ENCODE measurements at regions not wholly inside any gene's neighbourhood (a gene's known extent, or its start where the extent isn't known, plus 50 kb on each side); places are given as distances from the start of the nearest gene placed in this dataset.

DNA sequence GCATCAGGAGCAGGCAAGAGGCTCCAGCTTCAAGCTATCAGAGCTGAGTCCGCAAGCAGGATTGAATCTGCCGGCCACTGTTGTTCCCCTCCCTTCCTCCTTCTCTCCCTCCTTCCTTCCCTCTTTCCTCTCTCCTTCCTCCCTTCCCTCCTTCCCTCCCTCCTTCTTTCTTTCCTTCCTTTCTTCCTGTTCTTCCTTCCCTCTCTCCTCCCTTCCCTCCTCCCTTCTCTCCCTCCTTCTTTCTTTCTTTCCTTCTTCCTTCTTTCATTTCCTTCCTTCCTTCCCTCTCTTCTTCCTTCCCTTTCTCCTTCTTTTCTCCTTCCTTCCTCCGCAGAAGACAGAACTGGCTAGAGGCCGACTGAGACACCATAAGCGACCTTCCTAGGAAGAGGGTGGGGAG lies 534.0 kb downstream of the NPHP4 start:
- H3K36me3 Mint-ChIP-seq (ENCODE audit: low read depth) = no peaks in the 10 kb centered on the region
- TF ChIP-seq, protein P1, sequence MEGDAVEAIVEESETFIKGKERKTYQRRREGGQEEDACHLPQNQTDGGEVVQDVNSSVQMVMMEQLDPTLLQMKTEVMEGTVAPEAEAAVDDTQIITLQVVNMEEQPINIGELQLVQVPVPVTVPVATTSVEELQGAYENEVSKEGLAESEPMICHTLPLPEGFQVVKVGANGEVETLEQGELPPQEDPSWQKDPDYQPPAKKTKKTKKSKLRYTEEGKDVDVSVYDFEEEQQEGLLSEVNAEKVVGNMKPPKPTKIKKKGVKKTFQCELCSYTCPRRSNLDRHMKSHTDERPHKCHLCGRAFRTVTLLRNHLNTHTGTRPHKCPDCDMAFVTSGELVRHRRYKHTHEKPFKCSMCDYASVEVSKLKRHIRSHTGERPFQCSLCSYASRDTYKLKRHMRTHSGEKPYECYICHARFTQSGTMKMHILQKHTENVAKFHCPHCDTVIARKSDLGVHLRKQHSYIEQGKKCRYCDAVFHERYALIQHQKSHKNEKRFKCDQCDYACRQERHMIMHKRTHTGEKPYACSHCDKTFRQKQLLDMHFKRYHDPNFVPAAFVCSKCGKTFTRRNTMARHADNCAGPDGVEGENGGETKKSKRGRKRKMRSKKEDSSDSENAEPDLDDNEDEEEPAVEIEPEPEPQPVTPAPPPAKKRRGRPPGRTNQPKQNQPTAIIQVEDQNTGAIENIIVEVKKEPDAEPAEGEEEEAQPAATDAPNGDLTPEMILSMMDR (IDR thresholded peaks at IDR 0.05; ENCODE audit: unreplicated experiment in 3 of 3) = no peak
- peaks cover 34% of the 10 kb centered on the region for H3K27me3 Mint-ChIP-seq (ENCODE audit: low read depth)

DNA sequence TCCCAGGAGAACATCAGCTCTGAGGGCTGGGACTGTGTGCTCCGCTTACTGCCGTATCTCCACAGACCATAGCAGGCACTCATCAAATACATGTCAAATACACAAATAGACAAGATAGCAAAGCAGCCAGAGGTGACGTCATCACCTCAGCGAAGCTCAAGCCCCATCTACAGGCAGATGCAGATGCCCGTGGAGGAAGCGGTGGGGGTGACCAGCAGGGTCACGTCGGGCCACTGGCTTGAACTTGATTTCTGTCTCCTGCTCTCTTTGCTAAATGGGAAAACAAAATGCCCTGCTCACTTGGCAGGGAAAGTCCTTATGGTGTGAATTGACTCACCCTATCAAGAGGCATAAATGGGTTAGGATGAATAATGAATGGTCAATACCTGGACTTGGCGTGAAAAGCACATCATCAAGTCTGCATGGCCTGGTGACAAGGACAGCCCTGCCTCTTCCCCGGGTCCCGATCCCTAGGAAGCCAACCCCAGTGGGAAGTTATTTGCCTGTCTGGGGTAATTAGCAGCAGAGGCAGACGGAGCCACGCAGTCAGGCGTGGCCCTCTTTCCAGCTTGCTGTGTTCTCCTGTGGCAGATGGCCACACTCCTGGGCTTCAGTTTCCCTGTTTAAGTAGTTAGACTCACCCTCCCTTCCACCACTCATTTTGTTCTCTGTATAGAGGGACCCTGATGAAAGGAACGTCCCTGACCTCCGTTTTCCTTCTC lies 536.0 kb downstream of the NPHP4 start:
- Mint-ChIP-seq H3K36me3 (ENCODE audit: low read depth) (no peaks in the 10 kb centered on the region), H3K27ac (no peak overlapping the region), H3K4me1 (no peaks in the 10 kb centered on the region), H3K9me3 (peaks cover 3% of the 10 kb centered on the region), H3K4me3 (no peak overlapping the region), H3K27me3 (ENCODE audit: low read depth) (peaks cover 45% of the 10 kb centered on the region)
- TF ChIP-seq, protein P1 (IDR thresholded peaks at IDR 0.05; ENCODE audit: unreplicated experiment in 3 of 3) = no peak

More for the DNA sequence above, 534.0 kb downstream of the NPHP4 start:
- Mint-ChIP-seq H3K4me1 (no peaks in the 10 kb centered on the region), H3K27ac (no peak overlapping the region), H3K9me3 (peaks cover 3% of the 10 kb centered on the region), H3K4me3 (no peak overlapping the region)

DNA sequence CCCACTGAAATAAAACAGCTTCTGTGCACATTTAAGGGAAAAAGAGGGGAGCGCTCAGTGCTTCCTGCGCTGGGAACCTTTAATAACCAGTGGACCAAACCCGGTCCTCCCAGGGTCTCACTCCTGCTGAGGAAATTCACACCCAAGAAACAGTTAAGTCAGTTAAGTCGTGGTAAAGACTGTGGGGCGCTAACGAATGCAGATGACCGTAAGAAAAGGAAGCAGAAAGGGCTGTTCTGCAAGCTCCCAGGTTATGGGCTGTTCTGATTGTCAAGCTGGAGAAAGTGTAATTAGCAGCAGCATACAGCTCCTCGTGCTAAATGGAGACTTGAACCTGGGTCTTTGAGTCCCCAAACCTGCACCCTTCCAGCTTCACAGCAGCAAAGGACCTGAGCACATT lies 536.6 kb downstream of the NPHP4 start:
- TF ChIP-seq, protein P1 (IDR thresholded peaks at IDR 0.05; ENCODE audit: unreplicated experiment in 3 of 3) = no peak
- Mint-ChIP-seq H3K27ac (no peak overlapping the region), H3K9me3 (peaks cover 2% of the 10 kb centered on the region), H3K4me1 (no peaks in the 10 kb centered on the region), H3K36me3 (ENCODE audit: low read depth) (no peaks in the 10 kb centered on the region), H3K4me3 (no peak overlapping the region), H3K27me3 (ENCODE audit: low read depth) (peaks cover 45% of the 10 kb centered on the region)

DNA sequence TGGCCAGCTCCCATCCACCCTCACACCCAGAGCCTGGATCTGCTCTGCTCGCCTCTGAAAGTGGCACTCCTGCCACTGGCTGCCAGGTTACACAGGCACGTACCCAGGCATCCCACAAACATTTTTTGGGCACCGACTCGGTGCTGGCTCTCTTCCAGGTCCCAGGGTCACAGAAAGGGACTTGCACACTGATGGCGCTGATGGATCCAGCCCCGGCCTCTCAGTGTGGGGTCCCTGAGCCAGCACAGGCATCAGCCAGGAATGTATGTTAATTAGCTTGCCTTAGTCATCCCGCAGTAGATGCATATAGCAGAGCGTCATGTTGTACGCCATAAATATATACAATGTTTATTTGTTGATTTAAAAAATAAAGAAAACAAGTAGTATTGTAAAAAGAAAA lies 537.2 kb downstream of the NPHP4 start:
- Mint-ChIP-seq H3K27ac (no peak overlapping the region), H3K27me3 (ENCODE audit: low read depth) (peaks cover 43% of the 10 kb centered on the region), H3K4me1 (no peaks in the 10 kb centered on the region), H3K4me3 (no peak overlapping the region), H3K9me3 (no peaks in the 10 kb centered on the region), H3K36me3 (ENCODE audit: low read depth) (no peaks in the 10 kb centered on the region)
- TF ChIP-seq, protein P1 (IDR thresholded peaks at IDR 0.05; ENCODE audit: unreplicated experiment in 3 of 3) = no peak

DNA sequence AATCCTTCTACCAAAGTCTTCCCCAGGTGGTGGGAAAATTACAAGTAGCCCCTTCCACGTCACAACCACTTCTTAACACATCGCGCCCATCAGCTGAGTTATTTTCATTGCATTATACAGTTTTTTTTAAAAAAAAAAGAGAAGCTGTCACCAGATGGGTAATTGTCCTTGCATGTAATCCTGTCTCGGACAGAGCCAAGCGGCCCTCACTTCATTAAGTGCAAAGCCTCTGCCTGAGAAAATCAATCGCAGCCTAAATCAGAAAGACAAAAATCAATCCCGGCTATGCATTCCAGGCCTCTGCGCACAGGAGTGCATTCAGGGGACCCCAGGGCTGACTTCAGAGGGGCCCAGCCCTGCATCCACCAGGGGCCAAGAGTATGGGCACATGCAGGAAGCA lies 538.9 kb downstream of the NPHP4 start:
- H3K27me3 Mint-ChIP-seq (ENCODE audit: low read depth) = peaks cover 32% of the 10 kb centered on the region
- no peaks in the 10 kb centered on the region for H3K9me3 Mint-ChIP-seq

More for the DNA sequence above, 538.9 kb downstream of the NPHP4 start:
- no peaks in the 10 kb centered on the region for H3K36me3 Mint-ChIP-seq (ENCODE audit: low read depth)
- H3K4me1 Mint-ChIP-seq = no peaks in the 10 kb centered on the region
- TF ChIP-seq, protein P1 (IDR thresholded peaks at IDR 0.05; ENCODE audit: unreplicated experiment in 3 of 3) = no peak
- no peak overlapping the region for H3K4me3 Mint-ChIP-seq
- no peak overlapping the region for H3K27ac Mint-ChIP-seq
